ENCODE measurements at regions not wholly inside any gene's neighbourhood (a gene's known extent, or its start where the extent isn't known, plus 50 kb on each side); places are given as distances from the start of the nearest gene placed in this dataset.
"Not testable (repeated sequence)": the region's sequence is repeated elsewhere in the genome, so short reads cannot be mapped to it uniquely, and the experiment has no call there.

DNA sequence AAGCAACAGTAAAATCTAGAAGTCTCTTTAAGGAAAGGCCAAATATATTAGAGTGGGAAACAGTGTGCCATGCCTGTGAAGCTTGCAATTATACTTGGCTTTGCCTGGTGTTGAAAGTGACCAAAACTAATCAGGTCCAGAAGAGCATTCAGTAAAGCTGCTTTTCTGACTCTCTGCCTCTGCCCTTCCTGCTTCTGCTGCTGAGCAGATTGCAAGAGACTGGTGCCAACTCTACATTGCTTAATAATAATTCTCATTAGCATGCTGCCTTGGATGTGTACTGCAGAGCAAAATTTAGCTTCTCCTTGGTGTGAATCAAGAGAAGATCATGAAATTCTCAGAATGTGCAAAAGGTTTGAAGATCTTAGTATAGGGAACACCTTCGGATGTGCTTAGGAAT is 120.4 kb upstream of the RFX3 start:
- FAIRE-seq, result no peak
- DNase-seq (ENCODE audit: low read depth), result no peak
- no peaks in the 10 kb centered on the region for H3K36me3 ChIP-seq (ENCODE audit: control insufficient read depth, insufficient read depth, low read length)
- H3K27me3 ChIP-seq (ENCODE audit: control insufficient read depth, insufficient read depth, low read length), result no peaks in the 10 kb centered on the region
- no peak for TF ChIP-seq CTCF (IDR thresholded peaks at IDR 0.05; ENCODE audit: insufficient read depth, low read length, severe bottlenecking)
- no peak overlapping the region for H3K4me3 ChIP-seq (ENCODE audit: low read depth, low read length)

GRCh38 chr9:3642075-3642474 is 116.3 kb upstream of the RFX3 start:
- not testable (repeated sequence) for FAIRE-seq; DNase-seq (ENCODE audit: low read depth); H3K4me3 ChIP-seq (ENCODE audit: low read depth, low read length); H3K36me3 ChIP-seq (ENCODE audit: control insufficient read depth, insufficient read depth, low read length); H3K27me3 ChIP-seq (ENCODE audit: control insufficient read depth, insufficient read depth, low read length)

- DNase-seq (ENCODE audit: low read depth), result no peak
- no peak for TF ChIP-seq CTCF (IDR thresholded peaks at IDR 0.05; ENCODE audit: insufficient read depth, low read length, severe bottlenecking)
- Histone ChIP-seq H3K4me3 (ENCODE audit: low read depth, low read length) (no peak overlapping the region), H3K27me3 (ENCODE audit: control insufficient read depth, insufficient read depth, low read length) (no peaks in the 10 kb centered on the region), H3K36me3 (ENCODE audit: control insufficient read depth, insufficient read depth, low read length) (no peaks in the 10 kb centered on the region)
- no peak for FAIRE-seq
Observed at GRCh38 chr9:3629495-3629894, 103.7 kb upstream of the RFX3 start.

- DNase-seq (ENCODE audit: low read depth) (no peak), FAIRE-seq (no peak)
- Histone ChIP-seq H3K27me3 (ENCODE audit: control insufficient read depth, insufficient read depth, low read length) (no peaks in the 10 kb centered on the region), H3K36me3 (ENCODE audit: control insufficient read depth, insufficient read depth, low read length) (no peaks in the 10 kb centered on the region), H3K4me3 (ENCODE audit: low read depth, low read length) (no peak overlapping the region)
- no peak for TF ChIP-seq CTCF (IDR thresholded peaks at IDR 0.05; ENCODE audit: insufficient read depth, low read length, severe bottlenecking)
Observed at GRCh38 chr9:3628239-3628638, 102.4 kb upstream of the RFX3 start.

DNA sequence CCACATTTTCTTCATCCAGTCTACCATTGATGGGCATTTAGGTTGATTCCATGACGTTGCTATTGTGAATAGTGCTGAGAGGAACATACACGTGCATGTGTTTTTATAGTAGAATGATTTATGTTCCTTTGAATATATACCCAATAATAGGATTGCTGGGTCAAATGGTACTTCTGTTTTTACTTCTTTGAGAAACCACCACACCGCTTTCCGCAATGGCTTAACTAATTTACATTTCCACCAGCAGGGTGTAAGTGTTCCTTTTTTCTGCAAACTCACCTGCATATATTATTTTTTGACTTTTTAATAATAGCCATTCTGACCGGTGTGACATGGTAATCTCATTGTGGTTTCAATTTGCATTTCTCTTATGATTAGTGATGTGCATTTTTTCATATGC is 82.2 kb upstream of the RFX3 start:
- no peak for TF ChIP-seq CTCF (IDR thresholded peaks at IDR 0.05; ENCODE audit: insufficient read depth, low read length, severe bottlenecking)
- Histone ChIP-seq H3K36me3 (ENCODE audit: control insufficient read depth, insufficient read depth, low read length) (no peaks in the 10 kb centered on the region), H3K4me3 (ENCODE audit: low read depth, low read length) (no peak overlapping the region), H3K27me3 (ENCODE audit: control insufficient read depth, insufficient read depth, low read length) (no peaks in the 10 kb centered on the region)
- no peak for FAIRE-seq
- no peak for DNase-seq (ENCODE audit: low read depth)

DNA sequence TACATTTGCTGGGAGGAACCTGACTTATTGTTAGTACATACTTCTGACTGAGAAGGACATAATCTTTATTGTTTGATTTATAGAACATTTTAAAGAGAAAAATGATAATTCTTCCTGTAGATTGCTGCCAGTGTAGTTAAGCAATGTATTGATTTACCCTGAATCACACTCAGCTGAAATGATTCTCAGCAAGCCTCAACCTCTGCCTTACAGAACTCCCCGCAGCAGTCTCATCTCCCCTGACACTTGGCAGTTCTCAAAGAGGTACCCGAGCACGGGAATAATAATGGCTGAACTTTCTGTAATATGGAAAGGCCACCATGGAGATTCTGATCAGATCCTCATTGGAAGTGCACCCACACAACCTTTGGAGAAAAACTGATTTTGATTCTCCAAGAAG is 74.9 kb upstream of the RFX3 start:
- Histone ChIP-seq H3K27me3 (ENCODE audit: control insufficient read depth, insufficient read depth, low read length) (no peaks in the 10 kb centered on the region), H3K36me3 (ENCODE audit: control insufficient read depth, insufficient read depth, low read length) (no peaks in the 10 kb centered on the region), H3K4me3 (ENCODE audit: low read depth, low read length) (no peak overlapping the region)
- DNase-seq (ENCODE audit: low read depth), result no peak
- TF ChIP-seq CTCF (IDR thresholded peaks at IDR 0.05; ENCODE audit: insufficient read depth, low read length, severe bottlenecking), result no peak
- FAIRE-seq, result no peak

Measured in bronchial epithelial cell (primary cell).